Esophagus (tissue), 2 donors: ENCODE measurements at regions not wholly inside any gene's neighbourhood (a gene's known extent, or its start where the extent isn't known, plus 50 kb on each side); places are given as distances from the start of the nearest gene placed in this dataset.
"Not testable (repeated sequence)": the region's sequence is repeated elsewhere in the genome, so short reads cannot be mapped to it uniquely, and the experiment has no call there.

Experiments used
- H3K27ac ChIP-seq, 2 donors: one replicate each; pipeline ENCODE4 v1.5.1; 2013; ENCODE audit warnings: low read depth in 2 of 2, mild to moderate bottlenecking in 2 of 2, inconsistent platforms in 1 of 2, low read length in 1 of 2, moderate library complexity in 1 of 2
- H3K27me3 ChIP-seq, 2 donors: one replicate each; pipeline ENCODE4 v1.6.1; 2013; ENCODE audit warnings: low read length in 2 of 2, control low read depth in 1 of 2, mild to moderate bottlenecking in 1 of 2; ENCODE audit not compliant: insufficient read depth in 2 of 2, control insufficient read depth in 1 of 2
- H3K36me3 ChIP-seq, 2 donors: one replicate each; pipeline ENCODE4 v1.6.1; 2013; ENCODE audit warnings: low read length in 1 of 2; ENCODE audit not compliant: control insufficient read depth in 2 of 2, insufficient read depth in 2 of 2
- H3K4me1 ChIP-seq, 2 donors: one replicate each; pipeline ENCODE4 v1.6.1; 2013; ENCODE audit warnings: low read length in 1 of 2; ENCODE audit not compliant: control insufficient read depth in 2 of 2, insufficient read depth in 2 of 2
- H3K4me3 ChIP-seq, 2 donors: one replicate each; pipeline ENCODE4 v1.5.1; 2013; ENCODE audit warnings: low read length in 2 of 2, mild to moderate bottlenecking in 2 of 2, low read depth in 1 of 2, moderate library complexity in 1 of 2
- H3K9me3 ChIP-seq, 2 donors: one replicate each; pipeline ENCODE4 v1.6.1; 2013; ENCODE audit warnings: mild to moderate bottlenecking in 2 of 2, low read depth in 1 of 2, low read length in 1 of 2, moderate library complexity in 1 of 2; ENCODE audit not compliant: control insufficient read depth in 2 of 2, insufficient read depth in 1 of 2
- WGBS, 2 donors: extraction: QIAGEN DNeasy Blood & Tissue Kit; methylation state at CpG; one replicate each; pipeline ENCODE4 v1.1.7; 2013; 5-methylcytosine and 5-hydroxymethylcytosine counted together
- donor health status: healthy with polysubstance abuse.
- donor health status: Bipolar disorder and iron deficiency.

DNA sequence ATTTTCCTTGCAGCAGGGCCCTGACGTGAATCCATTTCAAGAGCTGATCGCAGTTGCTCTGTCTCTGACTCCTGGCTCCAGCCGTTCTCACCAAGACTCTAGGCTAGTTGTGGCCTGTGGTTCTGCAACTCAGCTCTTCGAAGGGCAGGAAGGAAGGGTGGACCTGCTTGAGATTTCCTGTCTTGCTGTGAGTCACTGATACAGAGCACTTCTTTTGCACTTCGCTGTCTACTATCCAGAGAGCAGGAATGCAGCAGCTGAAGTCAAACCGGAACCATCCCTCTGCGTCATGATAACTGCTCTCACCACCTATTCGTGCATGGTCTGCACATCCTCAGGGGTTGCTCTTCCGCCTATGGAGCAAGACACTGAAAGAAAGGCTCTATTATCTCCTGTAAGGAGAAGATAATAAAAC is 59.7 kb downstream of the RAP2B start:
- Histone ChIP-seq H3K36me3 (no peaks in the 10 kb centered on the region), H3K9me3 (no peaks in the 10 kb centered on the region), H3K4me1 (no peaks in the 10 kb centered on the region), H3K27ac (peak overlapping the region; percentile 68 to 72), H3K4me3 (no peak overlapping the region), H3K27me3 (no peaks in the 10 kb centered on the region)
- WGBS, 2 donors: 30 to 37% methylated on average over 9 of the region's 9 CpGs

DNA sequence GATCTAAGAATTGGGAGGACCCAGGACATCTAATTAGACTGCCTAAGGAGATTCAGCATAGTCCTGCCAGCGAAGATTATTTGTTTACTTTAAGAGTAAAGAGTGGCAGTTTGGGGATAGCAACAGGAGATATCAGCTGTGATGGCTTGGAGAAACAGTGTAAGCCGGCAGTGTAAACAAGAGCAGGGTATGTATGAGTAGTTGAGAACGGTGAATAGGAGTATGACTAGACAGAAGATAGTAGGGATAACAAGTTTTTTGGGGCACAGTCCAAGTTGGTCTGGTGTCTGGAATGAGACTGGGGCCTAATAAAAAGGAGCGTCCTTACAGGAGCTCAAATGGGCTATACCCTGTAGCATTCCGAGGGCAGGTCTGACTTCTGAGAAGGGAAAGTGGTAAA is 64.9 kb downstream of the RAP2B start:
- not testable (repeated sequence) for H3K27me3 ChIP-seq, H3K9me3 ChIP-seq, H3K4me1 ChIP-seq, H3K27ac ChIP-seq, H3K36me3 ChIP-seq, H3K4me3 ChIP-seq
- 75 to 82% methylated on average over 5 of the region's 5 CpGs for WGBS, 2 donors

DNA sequence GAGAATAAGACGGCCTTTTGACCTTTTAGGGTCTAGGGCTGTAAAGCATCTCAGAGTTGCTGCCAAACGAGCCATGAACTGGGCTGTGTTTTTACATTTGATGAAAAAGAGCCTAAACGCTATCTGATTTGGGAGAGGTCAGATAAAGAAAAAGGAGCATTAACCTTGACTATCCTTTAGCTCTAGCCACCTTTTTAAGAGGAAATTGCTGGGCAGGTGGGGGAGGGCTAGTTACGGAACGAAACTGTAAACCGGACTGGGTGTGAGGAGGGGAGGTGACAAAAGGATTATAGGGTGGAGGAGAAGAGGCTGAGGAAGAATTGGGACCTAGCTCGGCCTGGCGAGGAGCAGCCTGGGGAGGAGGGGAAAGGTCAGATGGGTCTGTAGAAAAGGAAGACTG is 68.4 kb downstream of the RAP2B start:
- not testable (repeated sequence) for H3K27me3 ChIP-seq, H3K9me3 ChIP-seq, H3K4me1 ChIP-seq, H3K27ac ChIP-seq, H3K4me3 ChIP-seq, H3K36me3 ChIP-seq
- WGBS, 2 donors: 83 to 91% methylated on average over 8 of the region's 8 CpGs

DNA sequence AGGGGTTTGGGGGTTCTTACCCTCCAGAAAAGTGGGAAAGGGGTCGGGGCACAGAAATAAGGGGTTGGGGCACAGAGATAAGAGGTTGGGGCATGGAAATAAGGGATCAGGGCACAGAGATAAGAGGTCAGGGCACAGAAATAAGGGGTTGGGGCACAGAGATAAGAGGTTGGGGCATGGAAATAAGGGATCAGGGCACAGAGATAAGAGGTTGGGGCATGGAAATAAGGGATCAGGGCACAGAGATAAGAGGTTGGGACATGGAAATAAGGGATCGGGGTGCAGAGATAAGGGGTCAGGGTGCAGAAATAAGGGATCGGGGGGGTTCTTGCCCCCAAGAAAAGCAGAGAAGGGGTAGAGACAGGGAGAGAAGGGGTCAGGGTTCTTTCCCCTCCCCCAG is 69.2 kb downstream of the RAP2B start:
- H3K9me3 ChIP-seq, H3K4me1 ChIP-seq, H3K4me3 ChIP-seq, H3K36me3 ChIP-seq, H3K27ac ChIP-seq, H3K27me3 ChIP-seq: not testable (repeated sequence)
- 84 to 92% methylated on average over 3 of the region's 3 CpGs for WGBS, 2 donors

DNA sequence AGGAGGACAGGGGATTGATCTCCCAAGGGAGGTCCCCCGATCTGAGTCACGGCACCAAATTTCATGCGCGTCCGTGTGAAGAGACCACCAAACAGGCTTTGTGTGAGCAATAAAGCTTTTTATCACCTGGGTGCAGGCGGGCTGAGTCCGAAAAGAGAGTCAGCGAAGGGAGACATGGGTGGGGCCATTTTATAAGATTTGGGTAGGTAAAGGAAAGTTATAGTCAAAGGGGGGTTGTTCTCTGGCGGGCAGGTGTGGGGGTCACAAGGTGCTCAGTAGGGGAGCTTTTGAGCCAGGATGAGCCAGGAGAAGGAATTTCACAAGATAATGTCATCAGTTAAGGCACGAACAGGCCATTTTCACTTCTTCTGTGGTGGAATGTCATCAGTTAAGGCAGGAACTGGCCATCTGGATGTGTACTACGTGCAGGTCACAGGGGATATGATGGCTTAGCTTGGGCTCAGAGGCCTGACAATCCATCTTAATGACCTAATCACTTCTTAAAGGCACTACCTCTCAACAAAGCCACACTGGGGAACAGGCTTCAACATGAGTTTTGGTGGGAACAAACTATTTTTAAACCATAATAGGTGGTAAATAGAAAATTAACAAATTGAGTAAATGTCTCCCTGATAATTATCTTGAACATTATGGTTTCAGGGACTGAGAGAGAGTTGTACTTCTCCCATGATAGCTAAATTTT is 70.2 kb downstream of the RAP2B start:
- WGBS, 2 donors: 84 to 90% methylated on average over 10 to 11 of the region's 11 CpGs

DNA sequence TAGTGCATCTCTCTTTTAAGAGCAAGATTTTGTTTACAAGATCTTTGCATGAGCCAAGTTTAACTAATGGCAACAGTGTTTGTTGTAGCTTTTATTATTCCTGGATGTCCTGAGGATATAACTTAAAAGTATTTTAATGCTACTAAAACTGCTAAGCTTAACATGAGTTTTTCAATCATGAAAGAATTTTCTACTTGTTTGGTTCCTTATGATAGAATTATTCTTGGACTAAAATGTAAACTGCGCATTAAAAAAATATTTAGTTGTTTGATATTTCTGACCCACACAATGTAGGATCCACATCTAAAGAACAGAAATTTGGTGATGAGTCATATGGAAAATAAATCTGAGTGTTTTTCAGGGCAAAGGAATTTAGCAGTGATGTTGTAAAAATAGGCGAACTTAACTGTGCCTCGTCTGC is 70.8 kb downstream of the RAP2B start:
- Histone ChIP-seq H3K27me3 (no peaks in the 10 kb centered on the region), H3K4me3 (no peak overlapping the region), H3K9me3 (no peaks in the 10 kb centered on the region), H3K4me1 (no peaks in the 10 kb centered on the region), H3K36me3 (no peaks in the 10 kb centered on the region), H3K27ac (no peak overlapping the region)
- WGBS, 2 donors: 39 to 46% methylated on average over 3 of the region's 3 CpGs

More for the DNA sequence above, 70.2 kb downstream of the RAP2B start:
- H3K9me3 ChIP-seq, H3K4me3 ChIP-seq, H3K36me3 ChIP-seq, H3K27me3 ChIP-seq, H3K27ac ChIP-seq, H3K4me1 ChIP-seq: not testable (repeated sequence)

DNA sequence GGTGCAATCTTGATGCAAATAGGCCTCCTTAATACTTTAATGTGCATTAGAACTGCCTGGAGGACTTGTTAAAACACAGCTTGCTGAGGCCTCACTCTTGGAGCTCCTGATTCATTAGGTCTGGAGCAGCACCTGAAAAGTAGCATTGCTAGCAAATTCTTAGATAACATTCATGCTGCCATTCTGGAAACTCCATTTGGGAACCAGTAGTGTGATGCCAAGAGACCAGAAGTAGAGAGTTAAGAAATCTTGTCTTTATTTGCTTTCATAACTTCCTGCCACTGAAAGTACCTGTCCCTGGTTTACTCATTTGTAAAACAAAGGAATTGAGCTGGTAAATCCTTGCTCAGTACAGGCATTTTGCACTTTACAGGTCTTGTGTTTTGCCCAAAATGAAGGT is 72.0 kb downstream of the RAP2B start:
- H3K27me3 ChIP-seq: no peaks in the 10 kb centered on the region
- no peaks in the 10 kb centered on the region for H3K9me3 ChIP-seq
- no peak overlapping the region for H3K4me3 ChIP-seq
- no peak overlapping the region for H3K27ac ChIP-seq
- no peaks in the 10 kb centered on the region for H3K4me1 ChIP-seq
- H3K36me3 ChIP-seq: no peaks in the 10 kb centered on the region

DNA sequence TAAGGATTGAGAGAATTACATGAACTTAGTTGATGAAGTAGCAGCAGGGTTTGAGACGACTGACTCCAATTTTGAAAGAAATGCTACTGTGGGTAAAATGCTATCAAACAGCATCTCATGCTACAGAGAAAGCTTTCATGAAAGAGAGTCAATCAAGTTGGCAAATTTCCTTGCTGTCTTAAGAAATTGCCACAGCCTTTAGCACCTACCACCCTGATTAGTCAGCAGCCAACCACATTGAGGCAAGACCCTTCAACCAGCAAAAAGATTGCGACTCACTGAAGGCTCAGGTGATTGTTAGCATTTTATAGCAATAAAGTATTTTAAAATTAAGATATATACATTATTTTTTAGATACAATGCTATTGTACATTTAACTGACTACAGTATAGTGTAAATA is 80.9 kb downstream of the RAP2B start:
- H3K4me3 ChIP-seq: no peak overlapping the region
- 82% methylated on average over 2 of the region's 2 CpGs for WGBS, 2 donors
- no peaks in the 10 kb centered on the region for H3K9me3 ChIP-seq
- no peaks in the 10 kb centered on the region for H3K36me3 ChIP-seq
- no peaks in the 10 kb centered on the region for H3K27me3 ChIP-seq
- H3K27ac ChIP-seq: no peak overlapping the region
- H3K4me1 ChIP-seq: no peaks in the 10 kb centered on the region

DNA sequence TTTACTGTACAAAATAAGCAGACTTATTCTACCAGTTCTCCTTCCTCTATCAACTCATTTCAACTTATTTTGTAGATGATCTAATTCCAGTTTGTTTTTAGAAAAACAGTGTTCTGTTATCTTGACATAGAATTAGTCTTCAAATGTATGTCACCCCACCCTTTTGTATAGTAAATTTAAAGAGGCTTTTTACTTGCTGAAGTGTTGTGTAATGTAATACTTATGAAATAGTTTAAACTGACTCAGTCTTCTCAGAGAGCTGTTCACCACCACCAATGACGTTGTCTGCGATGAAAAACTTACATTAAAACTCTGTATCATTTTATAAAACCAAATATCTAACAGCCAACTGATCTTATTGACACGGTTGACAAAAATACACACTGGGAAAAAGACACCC is 82.9 kb downstream of the RAP2B start:
- H3K4me1 ChIP-seq: no peaks in the 10 kb centered on the region
- H3K4me3 ChIP-seq: no peak overlapping the region
- no peaks in the 10 kb centered on the region for H3K36me3 ChIP-seq
- no peak overlapping the region for H3K27ac ChIP-seq
- WGBS, 2 donors: 79 to 87% methylated on average over 3 of the region's 3 CpGs
- H3K27me3 ChIP-seq: no peaks in the 10 kb centered on the region
- H3K9me3 ChIP-seq: no peaks in the 10 kb centered on the region

DNA sequence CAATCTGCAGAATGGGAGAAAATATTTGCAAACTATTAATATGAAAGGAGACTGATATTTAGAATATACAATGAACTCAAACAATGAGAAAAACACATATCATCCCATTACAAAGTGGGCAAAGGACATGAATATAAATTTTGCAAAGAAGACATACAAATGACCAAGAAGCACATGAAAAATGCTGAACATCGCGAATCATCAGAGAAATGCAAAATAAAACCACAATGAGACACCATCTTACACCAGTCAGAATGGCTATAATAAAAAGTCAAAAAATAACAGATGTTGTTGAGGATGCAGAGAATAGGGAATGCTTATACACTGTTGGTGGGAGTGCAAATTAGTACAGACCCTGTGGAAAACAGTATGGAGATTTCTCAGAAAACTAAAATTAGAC is 83.6 kb downstream of the RAP2B start:
- no peaks in the 10 kb centered on the region for H3K9me3 ChIP-seq
- no peaks in the 10 kb centered on the region for H3K27me3 ChIP-seq
- H3K4me1 ChIP-seq: no peaks in the 10 kb centered on the region
- H3K4me3 ChIP-seq: no peak overlapping the region
- H3K36me3 ChIP-seq: no peaks in the 10 kb centered on the region
- WGBS, 2 donors: 95% methylated on average over 2 of the region's 2 CpGs
- no peak overlapping the region for H3K27ac ChIP-seq
